ENCODE measurements at regions not wholly inside any gene's neighbourhood (a gene's known extent, or its start where the extent isn't known, plus 50 kb on each side); places are given as distances from the start of the nearest gene placed in this dataset.

GRCh38 chr11:97847730-97848129 lies 1173.0 kb upstream of the CNTN5 start:
- ChIA-PET CTCF (no interaction called here), POLR2A (no interaction called here)
- DNase-seq (ENCODE audit: extremely low spot score), result no peak
- no peak for TF ChIP-seq CTBP1 (IDR thresholded peaks at IDR 0.05; ENCODE audit: borderline replicate concordance)
- TF ChIP-seq ZNF384 (IDR thresholded peaks at IDR 0.05), result no peak
- TF ChIP-seq HDGF (IDR thresholded peaks at IDR 0.05; ENCODE audit: borderline replicate concordance), result no peak
- no peak for TF ChIP-seq BHLHE40 (IDR thresholded peaks at IDR 0.05; ENCODE audit: borderline replicate concordance)

- ChIA-PET CTCF (no interaction called here), POLR2A (no interaction called here)
- TF ChIP-seq HDGF (IDR thresholded peaks at IDR 0.05; ENCODE audit: borderline replicate concordance) (no peak), FOXK2 (IDR thresholded peaks at IDR 0.05) (no peak), NFRKB (IDR thresholded peaks at IDR 0.05) (no peak), BHLHE40 (IDR thresholded peaks at IDR 0.05; ENCODE audit: borderline replicate concordance) (no peak), ZNF384 (IDR thresholded peaks at IDR 0.05) (no peak), CTBP1 (IDR thresholded peaks at IDR 0.05; ENCODE audit: borderline replicate concordance) (no peak), ELF4 (IDR thresholded peaks at IDR 0.05) (no peak), SP1 (IDR thresholded peaks at IDR 0.05) (no peak), SUZ12 (IDR thresholded peaks at IDR 0.05) (no peak), ARNT (IDR thresholded peaks at IDR 0.05) (no peak), L3MBTL2 (conservative IDR thresholded peaks at IDR 0.05) (no peak), LEF1 (IDR thresholded peaks at IDR 0.05; ENCODE audit: borderline replicate concordance) (no peak), TARDBP (IDR thresholded peaks at IDR 0.05) (no peak), FOXM1 (IDR thresholded peaks at IDR 0.05; ENCODE audit: borderline replicate concordance) (no peak), FOXA1 (IDR thresholded peaks at IDR 0.05) (no peak)
- TF ChIP-seq, protein P1, sequence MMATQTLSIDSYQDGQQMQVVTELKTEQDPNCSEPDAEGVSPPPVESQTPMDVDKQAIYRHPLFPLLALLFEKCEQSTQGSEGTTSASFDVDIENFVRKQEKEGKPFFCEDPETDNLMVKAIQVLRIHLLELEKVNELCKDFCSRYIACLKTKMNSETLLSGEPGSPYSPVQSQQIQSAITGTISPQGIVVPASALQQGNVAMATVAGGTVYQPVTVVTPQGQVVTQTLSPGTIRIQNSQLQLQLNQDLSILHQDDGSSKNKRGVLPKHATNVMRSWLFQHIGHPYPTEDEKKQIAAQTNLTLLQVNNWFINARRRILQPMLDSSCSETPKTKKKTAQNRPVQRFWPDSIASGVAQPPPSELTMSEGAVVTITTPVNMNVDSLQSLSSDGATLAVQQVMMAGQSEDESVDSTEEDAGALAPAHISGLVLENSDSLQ (IDR thresholded peaks at IDR 0.05), result no peak
- DNase-seq (ENCODE audit: extremely low spot score), result no peak
Measured at GRCh38 chr11:97850701-97851100, 1170.0 kb upstream of the CNTN5 start.

DNA sequence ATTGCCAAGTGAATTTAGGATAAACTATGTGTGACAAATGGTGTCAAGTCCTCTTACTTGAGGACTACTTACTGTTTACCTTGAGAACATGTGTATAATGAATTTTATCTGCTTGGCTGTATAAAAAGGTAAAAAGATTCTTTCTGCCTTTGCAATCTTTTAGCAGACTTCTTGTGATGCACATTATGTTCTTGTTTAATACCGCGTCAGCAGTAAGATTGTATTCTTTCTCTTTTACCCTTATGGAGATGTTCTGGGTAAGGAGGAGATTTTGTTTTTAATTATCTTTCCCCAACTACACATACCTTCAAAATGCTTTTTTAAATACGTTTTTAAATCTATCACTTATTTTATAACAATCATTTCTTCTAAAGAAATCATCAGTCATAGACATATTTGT lies 1166.4 kb upstream of the CNTN5 start:
- ChIA-PET CTCF (no interaction called here), POLR2A (no interaction called here)
- DNase-seq (ENCODE audit: extremely low spot score), result no peak
- TF ChIP-seq LEF1 (IDR thresholded peaks at IDR 0.05; ENCODE audit: borderline replicate concordance) (no peak), BHLHE40 (IDR thresholded peaks at IDR 0.05; ENCODE audit: borderline replicate concordance) (no peak), ARNT (IDR thresholded peaks at IDR 0.05) (no peak), CTBP1 (IDR thresholded peaks at IDR 0.05; ENCODE audit: borderline replicate concordance) (no peak), TARDBP (IDR thresholded peaks at IDR 0.05) (no peak), ELF4 (IDR thresholded peaks at IDR 0.05) (no peak), NFRKB (IDR thresholded peaks at IDR 0.05) (no peak), L3MBTL2 (conservative IDR thresholded peaks at IDR 0.05) (no peak), ZNF384 (IDR thresholded peaks at IDR 0.05) (no peak), FOXM1 (IDR thresholded peaks at IDR 0.05; ENCODE audit: borderline replicate concordance) (no peak), FOXK2 (IDR thresholded peaks at IDR 0.05) (no peak), SUZ12 (IDR thresholded peaks at IDR 0.05) (no peak), FOXA1 (IDR thresholded peaks at IDR 0.05) (no peak), HDGF (IDR thresholded peaks at IDR 0.05; ENCODE audit: borderline replicate concordance) (no peak), SP1 (IDR thresholded peaks at IDR 0.05) (no peak)
- TF ChIP-seq, protein P1 (IDR thresholded peaks at IDR 0.05), result no peak

- CTCF ChIA-PET, result no interaction called here
- no peak for DNase-seq (ENCODE audit: extremely low spot score)
- POLR2A ChIA-PET, result no interaction called here
- TF ChIP-seq ZNF384 (IDR thresholded peaks at IDR 0.05) (no peak), ELF4 (IDR thresholded peaks at IDR 0.05) (no peak), SP1 (IDR thresholded peaks at IDR 0.05) (no peak), L3MBTL2 (conservative IDR thresholded peaks at IDR 0.05) (no peak), FOXM1 (IDR thresholded peaks at IDR 0.05; ENCODE audit: borderline replicate concordance) (no peak), ARNT (IDR thresholded peaks at IDR 0.05) (no peak), SUZ12 (IDR thresholded peaks at IDR 0.05) (no peak), LEF1 (IDR thresholded peaks at IDR 0.05; ENCODE audit: borderline replicate concordance) (no peak), TARDBP (IDR thresholded peaks at IDR 0.05) (no peak), NFRKB (IDR thresholded peaks at IDR 0.05) (no peak), CTBP1 (IDR thresholded peaks at IDR 0.05; ENCODE audit: borderline replicate concordance) (no peak), HDGF (IDR thresholded peaks at IDR 0.05; ENCODE audit: borderline replicate concordance) (no peak), BHLHE40 (IDR thresholded peaks at IDR 0.05; ENCODE audit: borderline replicate concordance) (no peak), FOXA1 (IDR thresholded peaks at IDR 0.05) (no peak), FOXK2 (IDR thresholded peaks at IDR 0.05) (no peak)
- TF ChIP-seq, protein P1 (IDR thresholded peaks at IDR 0.05), result no peak
Measured at GRCh38 chr11:97854877-97855276, 1165.9 kb upstream of the CNTN5 start.

DNA sequence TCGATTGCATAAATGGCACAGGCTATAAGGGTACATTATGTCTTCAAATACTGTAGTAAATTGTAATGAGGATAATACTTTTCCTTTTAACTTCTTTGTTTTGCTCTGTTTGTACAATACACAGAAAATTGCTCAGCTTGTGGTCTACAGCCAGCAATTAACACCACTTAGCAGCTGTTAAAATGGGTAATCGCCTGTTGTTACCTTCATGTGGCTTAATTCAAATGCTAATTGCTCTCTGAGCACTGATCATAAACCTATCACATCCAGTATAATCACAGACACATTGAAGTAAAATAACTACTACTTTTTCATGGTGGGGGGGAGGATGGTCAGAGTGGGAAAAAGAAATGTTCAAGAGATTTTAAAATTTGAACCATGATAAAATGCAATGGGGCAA lies 1164.1 kb upstream of the CNTN5 start:
- ChIA-PET POLR2A (no interaction called here), CTCF (no interaction called here)
- DNase-seq (ENCODE audit: extremely low spot score), result no peak
- TF ChIP-seq NFRKB (IDR thresholded peaks at IDR 0.05) (no peak), ARNT (IDR thresholded peaks at IDR 0.05) (no peak), HDGF (IDR thresholded peaks at IDR 0.05; ENCODE audit: borderline replicate concordance) (no peak), TARDBP (IDR thresholded peaks at IDR 0.05) (no peak), CTBP1 (IDR thresholded peaks at IDR 0.05; ENCODE audit: borderline replicate concordance) (no peak), ELF4 (IDR thresholded peaks at IDR 0.05) (no peak), LEF1 (IDR thresholded peaks at IDR 0.05; ENCODE audit: borderline replicate concordance) (no peak), BHLHE40 (IDR thresholded peaks at IDR 0.05; ENCODE audit: borderline replicate concordance) (no peak), FOXM1 (IDR thresholded peaks at IDR 0.05; ENCODE audit: borderline replicate concordance) (no peak), L3MBTL2 (conservative IDR thresholded peaks at IDR 0.05) (no peak), SUZ12 (IDR thresholded peaks at IDR 0.05) (no peak), ZNF384 (IDR thresholded peaks at IDR 0.05) (no peak), SP1 (IDR thresholded peaks at IDR 0.05) (no peak), FOXK2 (IDR thresholded peaks at IDR 0.05) (no peak), FOXA1 (IDR thresholded peaks at IDR 0.05) (no peak)
- TF ChIP-seq, protein P1 (IDR thresholded peaks at IDR 0.05), result no peak
